HG03457 (cell line): ENCODE measurements at regions not wholly inside any gene's neighbourhood (a gene's known extent, or its start where the extent isn't known, plus 50 kb on each side); places are given as distances from the start of the nearest gene placed in this dataset.

Experiments used
- ATAC-seq: cut with Tn5 transposase; IDR thresholded peaks from one replicate; pipeline ENCODE4 v1.9.1; 2021; ENCODE audit warnings: moderate number of reproducible peaks; ENCODE audit not compliant: unreplicated experiment

GRCh38 chr11:86120807-86121206 lies 51.9 kb upstream of the PICALM start:
- no peak for ATAC-seq

DNA sequence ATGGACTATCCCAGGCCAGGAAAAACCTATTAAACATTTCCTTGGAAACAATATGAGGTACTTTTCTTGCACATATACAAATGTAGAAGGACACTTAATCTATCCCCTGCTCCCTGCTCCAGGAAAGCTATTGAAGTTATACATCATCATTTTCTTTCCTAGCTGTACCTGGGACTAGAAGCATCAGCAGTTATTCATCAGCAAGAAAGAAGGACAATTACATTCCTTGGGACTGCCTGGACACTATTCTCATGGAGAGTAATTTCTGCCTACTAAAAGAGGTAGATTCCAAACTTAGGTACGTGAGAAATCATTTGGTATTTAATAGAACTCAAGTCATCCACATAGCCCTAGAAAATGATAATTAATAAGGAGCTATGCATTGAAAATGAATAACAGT lies 51.0 kb upstream of the PICALM start:
- no peak for ATAC-seq

- no peak for ATAC-seq
These were observed 50.2 kb upstream of the PICALM start for GRCh38 chr11:86119077-86119476.
